H1 (cell line): ENCODE measurements at regions not wholly inside any gene's neighbourhood (a gene's known extent, or its start where the extent isn't known, plus 50 kb on each side); places are given as distances from the start of the nearest gene placed in this dataset.

Experiments used
- CTCF ChIA-PET: fragments of 300-600 bp; sonication (Branson Sonifier 250); formaldehyde crosslinking; loops from one replicate; lab custom pipeline; 2021; ENCODE audit not compliant: partially characterized antibody; lab: Charles Lee
- POLR2A ChIA-PET: fragments of 300-600 bp; sonication (Branson Sonifier 250); formaldehyde crosslinking; loops from one replicate; lab custom pipeline; 2021; ENCODE audit warnings: inconsistent platforms; ENCODE audit not compliant: partially characterized antibody; lab: Charles Lee
- DNase-seq, 2 experiments: peaks; one replicate each; pipeline versions ENCODE4 v3.0.0 to v3.0.0-alpha.2; 2010 to 2022; ENCODE audit warnings: low spot score in 2 of 2, low read depth in 1 of 2, mixed read lengths in 1 of 2
- FAIRE-seq: peaks from 2 replicates; lab custom pipeline; 2011; peaks lifted over from hg19 to GRCh38; lab: Jason Lieb, UNC
- H2AFZ ChIP-seq: 2 replicates; pipeline ENCODE4 v1.8.1; 2012; ENCODE audit warnings: low read length, inconsistent platforms
- H2AK5ac ChIP-seq: 2 replicates; pipeline ENCODE4 v1.6.1; 2013; ENCODE audit warnings: low read depth, low read length
- H2BK120ac ChIP-seq: replicated peaks from 2 replicates; pipeline ENCODE3; 2013; ENCODE audit warnings: low read depth, low read length, inconsistent platforms
- H2BK12ac ChIP-seq: 2 replicates; pipeline ENCODE4 v1.6.1; 2013; ENCODE audit warnings: low read depth, low read length
- H2BK15ac ChIP-seq: 2 replicates; pipeline ENCODE4 v1.6.1; 2013; ENCODE audit warnings: low read length
- H2BK20ac ChIP-seq: 2 replicates; pipeline ENCODE4 v1.6.1; 2013; ENCODE audit warnings: low read length
- H2BK5ac ChIP-seq: 2 replicates; pipeline ENCODE4 v1.6.1; 2013; ENCODE audit warnings: low read depth, low read length
- H3K14ac ChIP-seq: 2 replicates; pipeline ENCODE4 v1.6.1; 2013; ENCODE audit warnings: inconsistent platforms; ENCODE audit not compliant: insufficient read length
- H3K18ac ChIP-seq: 2 replicates; pipeline ENCODE4 v1.6.1; 2013; ENCODE audit warnings: low read length; ENCODE audit errors: extremely low read depth
- H3K23ac ChIP-seq: 2 replicates; pipeline ENCODE4 v1.6.1; 2013; ENCODE audit warnings: inconsistent platforms; ENCODE audit not compliant: insufficient read length
- H3K23me2 ChIP-seq: 2 replicates; pipeline ENCODE4 v1.6.1; 2013; ENCODE audit warnings: low read depth, low read length
- H3K27ac ChIP-seq: 2 replicates; pipeline ENCODE4 v1.6.1; 2011; ENCODE audit warnings: low read depth, low read length, inconsistent platforms
- H3K27me3 ChIP-seq, 4 experiments: replicated peaks in 1 of 4; 1 replicate in 1 of 4; 2 replicates in 3 of 4; pipeline versions ENCODE4 v1.6.1 to v1.8.1; 2011 to 2013; ENCODE audit warnings: low read length in 3 of 4, mild to moderate bottlenecking in 3 of 4, inconsistent platforms in 2 of 4, mixed read lengths in 2 of 4, moderate library complexity in 1 of 4; ENCODE audit not compliant: control insufficient read depth in 3 of 4, insufficient read depth in 3 of 4; ENCODE audit errors: extremely low read depth in 1 of 4
- H3K36me3 ChIP-seq, 4 experiments: 2 replicates each; pipeline versions ENCODE4 v1.6.1 to v1.8.1; 2011 to 2013; ENCODE audit warnings: mild to moderate bottlenecking in 4 of 4, low read length in 3 of 4, moderate library complexity in 2 of 4, control low read depth in 1 of 4, inconsistent platforms in 1 of 4; ENCODE audit not compliant: insufficient read depth in 4 of 4, control insufficient read depth in 2 of 4
- H3K4ac ChIP-seq: replicated peaks from 2 replicates; pipeline ENCODE3; 2013; ENCODE audit warnings: low read length, low read depth, mixed read lengths, inconsistent platforms; ENCODE audit not compliant: insufficient read length
- H3K4me1 ChIP-seq, 4 experiments: replicated peaks in 1 of 4; 1 replicate in 1 of 4; 2 replicates in 3 of 4; pipeline versions ENCODE4 v1.6.1 to v1.8.1; 2011 to 2013; ENCODE audit warnings: low read length in 3 of 4, inconsistent platforms in 2 of 4, mixed read lengths in 1 of 4; ENCODE audit not compliant: insufficient read depth in 4 of 4, control insufficient read depth in 3 of 4
- H3K4me2 ChIP-seq, 2 experiments: 2 replicates each; pipeline versions ENCODE4 v1.6.1 to v1.8.1; 2011 to 2013; ENCODE audit warnings: low read depth in 2 of 2, low read length in 2 of 2, control low read depth in 1 of 2, inconsistent platforms in 1 of 2, mild to moderate bottlenecking in 1 of 2; ENCODE audit not compliant: insufficient read depth in 1 of 2
- H3K4me3 ChIP-seq, 4 experiments: fragments of 200-600, 300-600 bp in 1 of 4; sonication (generic), shearing (Covaris generic), sonication (Bioruptor Twin) in 1 of 4; 2 replicates each; pipeline versions ENCODE4 v1.5.1 to v1.8.1; 2011 to 2016; ENCODE audit warnings: low read length in 4 of 4, low read depth in 3 of 4, control low read depth in 2 of 4, inconsistent platforms in 2 of 4, mild to moderate bottlenecking in 2 of 4, mixed read lengths in 1 of 4, moderate library complexity in 1 of 4; ENCODE audit not compliant: insufficient read depth in 2 of 4; ENCODE audit errors: extremely low read depth in 1 of 4
- H3K56ac ChIP-seq: replicated peaks from 2 replicates; pipeline ENCODE3; 2013; ENCODE audit warnings: low read depth, mild to moderate bottlenecking, mixed read lengths, low read length, inconsistent platforms; ENCODE audit not compliant: insufficient read length
- H3K79me1 ChIP-seq: 2 replicates; pipeline ENCODE4 v1.6.1; 2013; ENCODE audit warnings: low read depth, low read length, control low read depth
- H3K79me2 ChIP-seq, 2 experiments: 2 replicates each; pipeline versions ENCODE4 v1.6.1 to v1.8.1; 2012 to 2013; ENCODE audit warnings: low read length in 2 of 2, mild to moderate bottlenecking in 2 of 2, inconsistent platforms in 1 of 2; ENCODE audit not compliant: insufficient read depth in 2 of 2, control insufficient read depth in 1 of 2
- H3K9ac ChIP-seq, 4 experiments: replicated peaks in 1 of 4; 1 replicate in 1 of 4; 2 replicates in 3 of 4; pipeline versions ENCODE4 v1.6.1 to v1.8.1; 2011 to 2013; ENCODE audit warnings: low read depth in 3 of 4, low read length in 3 of 4, control low read depth in 2 of 4, mild to moderate bottlenecking in 2 of 4, moderate library complexity in 2 of 4, inconsistent platforms in 1 of 4; ENCODE audit errors: extremely low read depth in 1 of 4
- H3K9me3 ChIP-seq, 2 experiments: 2 replicates each; pipeline versions ENCODE4 v1.6.1 to v1.8.1; 2012 to 2013; ENCODE audit warnings: mild to moderate bottlenecking in 2 of 2, moderate library complexity in 2 of 2, control low read depth in 1 of 2, inconsistent platforms in 1 of 2, low read depth in 1 of 2, low read length in 1 of 2, mixed read lengths in 1 of 2; ENCODE audit not compliant: insufficient read depth in 2 of 2
- H4K20me1 ChIP-seq, 2 experiments: replicated peaks in 1 of 2; 2 replicates each; pipeline versions ENCODE3 to v1.8.1; 2011 to 2013; ENCODE audit warnings: inconsistent platforms in 2 of 2, low read length in 2 of 2, mild to moderate bottlenecking in 1 of 2; ENCODE audit not compliant: insufficient read depth in 2 of 2, control insufficient read depth in 1 of 2
- H4K5ac ChIP-seq: 2 replicates; pipeline ENCODE4 v1.6.1; 2013; ENCODE audit warnings: low read length, low read depth, mixed read lengths, inconsistent platforms; ENCODE audit not compliant: insufficient read length
- H4K8ac ChIP-seq: 2 replicates; pipeline ENCODE4 v1.8.0; 2013; ENCODE audit warnings: mild to moderate bottlenecking, moderate library complexity, low read length, inconsistent platforms; ENCODE audit not compliant: insufficient read depth; ENCODE audit errors: extremely low read depth
- H4K91ac ChIP-seq: replicated peaks from 2 replicates; pipeline ENCODE3; 2013; ENCODE audit warnings: low read length, mixed read lengths, inconsistent platforms; ENCODE audit not compliant: insufficient read length
- SIRT6 ChIP-seq: IDR thresholded peaks from one replicate; pipeline ENCODE4 v1.7.1; 2012; ENCODE audit warnings: low read length, inconsistent platforms
- ZNF274 ChIP-seq: IDR thresholded peaks from 2 replicates; pipeline ENCODE4 v1.7.0; 2012; ENCODE audit warnings: low read length, borderline replicate concordance; ENCODE audit errors: extremely low read depth

GRCh38 chr4:107512549-107512948 lies 207.5 kb downstream of the PAPSS1 start:
- no peak overlapping the region for H3K9ac ChIP-seq
- no peaks in the 10 kb centered on the region for H4K20me1 ChIP-seq
- H2AFZ ChIP-seq, result 0 out of 2 replicates have a peak overlapping the region, but pooled peaks have one; percentile 12
- H3K9me3 ChIP-seq, result peaks cover 6 to 12% of the 10 kb centered on the region in 2 experiments
- H3K18ac ChIP-seq, result no peak overlapping the region
- no peak overlapping the region for H3K27ac ChIP-seq
- H4K91ac ChIP-seq, result no peak overlapping the region
- DNase-seq (no peak), FAIRE-seq (no peak)
- H3K4me3 ChIP-seq, result no peak overlapping the region
- H2BK5ac ChIP-seq, result no peak overlapping the region
- ChIA-PET POLR2A (no interaction called here), CTCF (interaction anchor here (0.6 to 1.8 kb wide), 3 partner anchors 10 to 417 kb away, joined by 3 to 7 read pairs (median 3); no protein-coding TSS in a partner anchor)
- no peaks in the 10 kb centered on the region; a peak in 1 of 8 replicates for H3K36me3 ChIP-seq
- peaks cover 0 to 3% (median 0%) of the 10 kb centered on the region in 4 experiments; a peak in 2 of 7 replicates for H3K4me1 ChIP-seq
- no peak overlapping the region for H3K23ac ChIP-seq
- H2AK5ac ChIP-seq, result no peak overlapping the region
- H3K4ac ChIP-seq, result no peak overlapping the region
- H4K5ac ChIP-seq, result no peak overlapping the region
- no peak overlapping the region for H2BK15ac ChIP-seq
- no peaks in the 10 kb centered on the region for H3K27me3 ChIP-seq
- no peak overlapping the region for H2BK12ac ChIP-seq
- H3K79me1 ChIP-seq, result no peaks in the 10 kb centered on the region
- no peak overlapping the region for H3K4me2 ChIP-seq
- H2BK120ac ChIP-seq, result no peak overlapping the region
- H4K8ac ChIP-seq, result no peak overlapping the region
- no peak overlapping the region for H2BK20ac ChIP-seq
- H3K23me2 ChIP-seq, result no peaks in the 10 kb centered on the region
- no peak overlapping the region for H3K14ac ChIP-seq
- no peaks in the 10 kb centered on the region for H3K79me2 ChIP-seq
- no peak overlapping the region for H3K56ac ChIP-seq
- TF ChIP-seq ZNF274 (no peak), SIRT6 (no peak)
